Activated CD8-positive, alpha-beta T cell treated with anti-CD3 and anti-CD28 coated beads, Interleukin-2, amount 10 ng/mL, durations not matched to agents 7 days and 5 days (primary cell): ENCODE measurements at regions not wholly inside any gene's neighbourhood (a gene's known extent, or its start where the extent isn't known, plus 50 kb on each side); places are given as distances from the start of the nearest gene placed in this dataset.

Source experiments
- ATAC-seq: fragments of 150-1000 bp; cut with Tn5 transposase; one replicate; pipeline ENCODE4 v1.10.0; 2021; ENCODE audit warnings: moderate library complexity
- CTCF ChIA-PET: fragments of 350-600 bp; sonication (Branson Sonifier 250); formaldehyde crosslinking; loops from one replicate; lab custom pipeline; 2021; ENCODE audit warnings: antibody characterized with exemption; lab: Charles Lee
- POLR2A ChIA-PET: fragments of 350-600 bp; sonication (Branson Sonifier 250); formaldehyde crosslinking; loops from one replicate; lab custom pipeline; 2021; ENCODE audit warnings: antibody characterized with exemption; lab: Charles Lee
- DNase-seq: peaks from one replicate; pipeline ENCODE4 v3.0.0-alpha.2; 2020
- H3K27ac Mint-ChIP-seq: one replicate; pipeline ENCODE4 v1.8.0; 2021; ENCODE audit warnings: mild to moderate bottlenecking, mixed read lengths
- H3K27me3 Mint-ChIP-seq: one replicate; pipeline ENCODE4 v1.8.0; 2021; ENCODE audit warnings: low read depth, mixed read lengths
- H3K36me3 Mint-ChIP-seq: one replicate; pipeline ENCODE4 v1.8.0; 2021; ENCODE audit warnings: low read depth, mixed read lengths
- H3K4me1 Mint-ChIP-seq: one replicate; pipeline ENCODE4 v1.8.0; 2021; ENCODE audit warnings: low read depth, mixed read lengths
- H3K4me3 Mint-ChIP-seq: one replicate; pipeline ENCODE4 v1.8.0; 2021; ENCODE audit warnings: mild to moderate bottlenecking, mixed read lengths
- H3K9me3 Mint-ChIP-seq: one replicate; pipeline ENCODE4 v1.8.0; 2022; ENCODE audit warnings: mixed read lengths; ENCODE audit not compliant: insufficient read depth

- Mint-ChIP-seq H3K27ac (no peak overlapping the region), H3K27me3 (no peaks in the 10 kb centered on the region), H3K36me3 (no peaks in the 10 kb centered on the region), H3K4me3 (no peak overlapping the region), H3K9me3 (no peaks in the 10 kb centered on the region), H3K4me1 (no peaks in the 10 kb centered on the region)
- ChIA-PET CTCF (no interaction called here), POLR2A (no interaction called here)
- ATAC-seq (no peak), DNase-seq (no peak)
These were observed 175.4 kb downstream of the FAT4 start for GRCh38 chr4:125489952-125490690.

GRCh38 chr4:125492957-125493356 is 178.2 kb downstream of the FAT4 start:
- no peaks in the 10 kb centered on the region for H3K9me3 Mint-ChIP-seq
- H3K27ac Mint-ChIP-seq: no peak overlapping the region
- ChIA-PET POLR2A (no interaction called here), CTCF (no interaction called here)
- H3K4me1 Mint-ChIP-seq: no peaks in the 10 kb centered on the region
- DNase-seq (no peak), ATAC-seq (no peak)
- H3K36me3 Mint-ChIP-seq: no peaks in the 10 kb centered on the region
- no peak overlapping the region for H3K4me3 Mint-ChIP-seq
- no peaks in the 10 kb centered on the region for H3K27me3 Mint-ChIP-seq

- DNase-seq (no peak), ATAC-seq (no peak)
- POLR2A ChIA-PET: no interaction called here
- Mint-ChIP-seq H3K36me3 (no peaks in the 10 kb centered on the region), H3K9me3 (no peaks in the 10 kb centered on the region), H3K4me3 (no peak overlapping the region), H3K27ac (no peak overlapping the region), H3K27me3 (no peaks in the 10 kb centered on the region), H3K4me1 (no peaks in the 10 kb centered on the region)
- CTCF ChIA-PET: no interaction called here
These were observed 183.1 kb downstream of the FAT4 start for GRCh38 chr4:125497861-125498260.

- Mint-ChIP-seq H3K36me3 (no peaks in the 10 kb centered on the region), H3K9me3 (no peaks in the 10 kb centered on the region), H3K27me3 (no peaks in the 10 kb centered on the region), H3K4me3 (no peak overlapping the region), H3K27ac (no peak overlapping the region), H3K4me1 (no peaks in the 10 kb centered on the region)
- CTCF ChIA-PET: no interaction called here
- ATAC-seq: no peak
- DNase-seq: no peak
- POLR2A ChIA-PET: no interaction called here
These were observed 184.2 kb downstream of the FAT4 start for GRCh38 chr4:125498981-125499380.

- no peak for ATAC-seq
- H3K27me3 Mint-ChIP-seq: no peaks in the 10 kb centered on the region
- no peaks in the 10 kb centered on the region for H3K9me3 Mint-ChIP-seq
- no peaks in the 10 kb centered on the region for H3K4me1 Mint-ChIP-seq
- H3K36me3 Mint-ChIP-seq: no peaks in the 10 kb centered on the region
- no peak overlapping the region for H3K4me3 Mint-ChIP-seq
- no peak overlapping the region for H3K27ac Mint-ChIP-seq
- no peak for DNase-seq
- ChIA-PET POLR2A (no interaction called here), CTCF (no interaction called here)
These were observed 186.3 kb downstream of the FAT4 start for GRCh38 chr4:125501090-125501489.

GRCh38 chr4:125501568-125501967 is 186.8 kb downstream of the FAT4 start:
- Mint-ChIP-seq H3K4me3 (no peak overlapping the region), H3K27me3 (no peaks in the 10 kb centered on the region), H3K4me1 (no peaks in the 10 kb centered on the region), H3K9me3 (no peaks in the 10 kb centered on the region), H3K36me3 (no peaks in the 10 kb centered on the region), H3K27ac (no peak overlapping the region)
- POLR2A ChIA-PET: no interaction called here
- CTCF ChIA-PET: no interaction called here
- DNase-seq: no peak
- ATAC-seq: no peak

GRCh38 chr4:125505621-125506020 is 190.9 kb downstream of the FAT4 start:
- no peak overlapping the region for H3K27ac Mint-ChIP-seq
- ChIA-PET POLR2A (no interaction called here), CTCF (no interaction called here)
- H3K4me1 Mint-ChIP-seq: no peaks in the 10 kb centered on the region
- H3K27me3 Mint-ChIP-seq: no peaks in the 10 kb centered on the region
- no peaks in the 10 kb centered on the region for H3K36me3 Mint-ChIP-seq
- no peaks in the 10 kb centered on the region for H3K9me3 Mint-ChIP-seq
- DNase-seq: no peak
- ATAC-seq: no peak
- H3K4me3 Mint-ChIP-seq: no peak overlapping the region

- no peak for DNase-seq
- no peak for ATAC-seq
- no peaks in the 10 kb centered on the region for H3K9me3 Mint-ChIP-seq
- no peaks in the 10 kb centered on the region for H3K27me3 Mint-ChIP-seq
- CTCF ChIA-PET: no interaction called here
- H3K36me3 Mint-ChIP-seq: no peaks in the 10 kb centered on the region
- no peak overlapping the region for H3K4me3 Mint-ChIP-seq
- POLR2A ChIA-PET: no interaction called here
- H3K27ac Mint-ChIP-seq: no peak overlapping the region
- H3K4me1 Mint-ChIP-seq: no peaks in the 10 kb centered on the region
These were observed 192.4 kb downstream of the FAT4 start for GRCh38 chr4:125507141-125507540.

GRCh38 chr4:125511715-125512114 is 197.0 kb downstream of the FAT4 start:
- DNase-seq (no peak), ATAC-seq (no peak)
- Mint-ChIP-seq H3K27ac (no peak overlapping the region), H3K4me3 (no peak overlapping the region), H3K36me3 (no peaks in the 10 kb centered on the region), H3K9me3 (peaks cover 5% of the 10 kb centered on the region), H3K27me3 (no peaks in the 10 kb centered on the region), H3K4me1 (no peaks in the 10 kb centered on the region)
- ChIA-PET POLR2A (no interaction called here), CTCF (no interaction called here)

- ChIA-PET POLR2A (no interaction called here), CTCF (no interaction called here)
- Mint-ChIP-seq H3K27ac (no peak overlapping the region), H3K36me3 (no peaks in the 10 kb centered on the region), H3K4me3 (no peak overlapping the region), H3K9me3 (peaks cover 5% of the 10 kb centered on the region), H3K4me1 (no peaks in the 10 kb centered on the region), H3K27me3 (no peaks in the 10 kb centered on the region)
- no peak for DNase-seq
- ATAC-seq: no peak
These were observed 200.3 kb downstream of the FAT4 start for GRCh38 chr4:125515016-125515415.

- H3K27me3 Mint-ChIP-seq: no peaks in the 10 kb centered on the region
- H3K9me3 Mint-ChIP-seq: peaks cover 5% of the 10 kb centered on the region
- ATAC-seq: no peak
- DNase-seq: no peak
- H3K4me3 Mint-ChIP-seq: no peak overlapping the region
- H3K36me3 Mint-ChIP-seq: no peaks in the 10 kb centered on the region
- no peaks in the 10 kb centered on the region for H3K4me1 Mint-ChIP-seq
- H3K27ac Mint-ChIP-seq: no peak overlapping the region
- CTCF ChIA-PET: no interaction called here
- POLR2A ChIA-PET: no interaction called here
These were observed 203.1 kb downstream of the FAT4 start for GRCh38 chr4:125517831-125518230.

- no peak for DNase-seq
- Mint-ChIP-seq H3K27me3 (no peaks in the 10 kb centered on the region), H3K4me1 (no peaks in the 10 kb centered on the region), H3K4me3 (no peak overlapping the region), H3K9me3 (peaks cover 5% of the 10 kb centered on the region), H3K27ac (no peak overlapping the region), H3K36me3 (no peaks in the 10 kb centered on the region)
- ChIA-PET POLR2A (no interaction called here), CTCF (no interaction called here)
- no peak for ATAC-seq
These were observed 203.5 kb downstream of the FAT4 start for GRCh38 chr4:125518281-125518680.
